Activated naive CD4-positive, alpha-beta T cell treated with anti-CD3 and anti-CD28 coated beads, Interleukin-2, amount 50 U/mL, for 24 hours (primary cell): ENCODE measurements at regions not wholly inside any gene's neighbourhood (a gene's known extent, or its start where the extent isn't known, plus 50 kb on each side); places are given as distances from the start of the nearest gene placed in this dataset.

Experiments
- H3K27ac Mint-ChIP-seq: one replicate; pipeline ENCODE4 v1.8.0; 2021; ENCODE audit warnings: mild to moderate bottlenecking, mixed read lengths
- H3K27me3 Mint-ChIP-seq: one replicate; pipeline ENCODE4 v1.8.0; 2021; ENCODE audit warnings: mixed read lengths
- H3K36me3 Mint-ChIP-seq: one replicate; pipeline ENCODE4 v1.8.0; 2021; ENCODE audit warnings: mixed read lengths
- H3K4me1 Mint-ChIP-seq: one replicate; pipeline ENCODE4 v1.8.0; 2021; ENCODE audit warnings: mixed read lengths
- H3K4me3 Mint-ChIP-seq: one replicate; pipeline ENCODE4 v1.8.0; 2021; ENCODE audit warnings: mild to moderate bottlenecking, mixed read lengths
- H3K9me3 Mint-ChIP-seq: one replicate; pipeline ENCODE4 v1.8.0; 2021; ENCODE audit warnings: mixed read lengths

DNA sequence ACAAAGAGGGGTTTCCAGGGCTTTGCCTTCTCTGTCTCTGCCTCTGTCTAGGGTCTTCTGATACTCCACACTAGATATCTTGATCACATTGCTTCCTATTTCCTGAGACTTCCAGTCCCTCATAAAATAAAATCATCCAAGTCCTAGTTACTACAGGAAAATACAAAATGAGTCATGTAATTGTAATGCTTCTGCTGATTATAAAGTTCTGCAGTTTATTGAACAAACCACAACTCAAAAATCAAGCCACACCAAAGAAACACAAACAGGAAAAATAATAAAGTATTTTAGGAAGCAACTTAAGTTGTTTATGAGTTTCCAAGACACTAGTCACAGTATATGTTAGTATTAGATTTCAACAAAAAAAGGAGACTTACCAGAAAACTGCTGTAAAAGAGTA is 695.1 kb upstream of the GALNTL6 start:
- H3K4me1 Mint-ChIP-seq = no peaks in the 10 kb centered on the region
- no peak overlapping the region for H3K4me3 Mint-ChIP-seq
- peaks cover 11% of the 10 kb centered on the region for H3K9me3 Mint-ChIP-seq
- no peak overlapping the region for H3K27ac Mint-ChIP-seq
- no peaks in the 10 kb centered on the region for H3K36me3 Mint-ChIP-seq
- no peaks in the 10 kb centered on the region for H3K27me3 Mint-ChIP-seq

DNA sequence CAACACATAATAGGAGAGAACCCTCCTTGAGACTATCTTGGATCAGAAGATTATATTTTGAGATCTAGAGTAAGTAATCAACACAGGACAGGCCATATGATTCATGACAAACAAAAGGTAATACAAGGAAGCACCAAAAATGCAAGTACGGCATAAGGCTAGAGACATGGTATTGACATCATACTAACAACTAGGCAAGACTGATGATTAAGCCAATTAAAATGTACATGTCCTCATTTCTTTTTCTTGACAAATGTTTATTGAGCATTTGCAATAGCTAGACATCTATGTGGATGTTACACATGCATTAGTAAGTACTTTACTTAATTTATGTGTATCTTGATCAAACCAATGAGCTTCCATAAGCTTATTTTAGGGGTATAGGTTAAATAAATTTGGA is 695.7 kb upstream of the GALNTL6 start:
- peaks cover 11% of the 10 kb centered on the region for H3K9me3 Mint-ChIP-seq
- no peaks in the 10 kb centered on the region for H3K4me1 Mint-ChIP-seq
- H3K4me3 Mint-ChIP-seq = no peak overlapping the region
- H3K27me3 Mint-ChIP-seq = no peaks in the 10 kb centered on the region
- H3K36me3 Mint-ChIP-seq = no peaks in the 10 kb centered on the region
- no peak overlapping the region for H3K27ac Mint-ChIP-seq

DNA sequence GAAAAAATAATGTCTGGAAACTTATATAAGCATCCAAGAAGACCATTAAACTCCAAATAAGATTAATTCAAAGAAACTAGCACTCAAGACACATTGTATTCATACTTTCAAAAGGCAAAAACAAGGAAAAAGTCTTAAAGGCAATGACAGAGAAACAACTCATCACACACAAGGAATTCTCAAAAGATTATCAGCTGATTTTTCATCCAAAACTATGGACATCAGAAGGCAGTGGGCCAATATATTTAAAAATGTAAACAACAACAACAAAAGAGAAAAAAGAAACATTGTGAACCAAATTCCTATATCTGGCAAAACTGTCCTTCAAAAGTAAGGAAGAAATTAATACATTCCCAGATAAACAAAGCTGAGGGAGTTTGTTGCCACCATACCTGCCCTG is 711.4 kb upstream of the GALNTL6 start:
- Mint-ChIP-seq H3K4me3 (no peak overlapping the region), H3K4me1 (no peaks in the 10 kb centered on the region), H3K27ac (no peak overlapping the region), H3K36me3 (no peaks in the 10 kb centered on the region), H3K27me3 (no peaks in the 10 kb centered on the region), H3K9me3 (peaks cover 3% of the 10 kb centered on the region)

DNA sequence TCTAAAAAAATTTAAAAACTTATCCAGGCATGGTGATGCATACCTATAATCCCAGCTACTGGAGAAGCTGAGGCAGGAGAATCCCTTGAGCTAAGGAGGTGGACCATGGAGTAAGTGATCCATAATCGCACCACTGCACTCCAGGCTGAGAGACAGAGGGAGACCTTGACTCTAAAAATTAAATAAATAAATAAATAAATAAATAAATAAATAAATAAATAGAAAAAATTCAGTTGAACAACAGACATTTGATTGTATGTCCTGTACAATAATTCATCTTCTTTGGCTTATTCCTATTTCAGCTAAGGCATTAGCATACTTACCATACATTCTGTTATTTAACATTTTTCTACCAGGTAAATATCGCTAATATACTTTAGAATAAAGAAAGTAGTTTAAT is 726.1 kb upstream of the GALNTL6 start:
- H3K4me3 Mint-ChIP-seq = no peak overlapping the region
- no peaks in the 10 kb centered on the region for H3K27me3 Mint-ChIP-seq
- no peaks in the 10 kb centered on the region for H3K36me3 Mint-ChIP-seq

DNA sequence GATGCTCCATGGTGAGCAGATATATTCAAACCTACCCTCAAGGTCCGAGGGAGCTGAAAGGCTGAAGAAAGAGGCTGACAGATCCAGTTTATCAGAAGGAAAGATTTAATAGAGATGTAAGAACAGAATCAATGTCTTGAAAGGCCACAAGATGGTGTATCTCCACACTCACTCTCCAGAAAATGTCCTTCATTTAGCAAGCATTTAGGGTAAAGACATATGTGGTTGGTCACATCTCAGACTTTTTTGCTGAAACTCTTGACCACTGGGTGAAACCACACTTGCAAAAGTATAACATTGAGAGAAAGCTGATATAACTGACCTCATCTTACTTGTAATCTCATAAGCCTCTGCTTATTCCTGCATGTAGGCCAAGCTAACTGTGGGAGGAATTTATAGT is 745.8 kb upstream of the GALNTL6 start:
- H3K9me3 Mint-ChIP-seq = peaks cover 17% of the 10 kb centered on the region
- no peak overlapping the region for H3K4me3 Mint-ChIP-seq
- no peaks in the 10 kb centered on the region for H3K36me3 Mint-ChIP-seq
- no peaks in the 10 kb centered on the region for H3K4me1 Mint-ChIP-seq
- H3K27me3 Mint-ChIP-seq = no peaks in the 10 kb centered on the region
- no peak overlapping the region for H3K27ac Mint-ChIP-seq

More for the DNA sequence above, 726.1 kb upstream of the GALNTL6 start:
- Mint-ChIP-seq H3K27ac (no peak overlapping the region), H3K9me3 (peaks cover 14% of the 10 kb centered on the region), H3K4me1 (no peaks in the 10 kb centered on the region)

DNA sequence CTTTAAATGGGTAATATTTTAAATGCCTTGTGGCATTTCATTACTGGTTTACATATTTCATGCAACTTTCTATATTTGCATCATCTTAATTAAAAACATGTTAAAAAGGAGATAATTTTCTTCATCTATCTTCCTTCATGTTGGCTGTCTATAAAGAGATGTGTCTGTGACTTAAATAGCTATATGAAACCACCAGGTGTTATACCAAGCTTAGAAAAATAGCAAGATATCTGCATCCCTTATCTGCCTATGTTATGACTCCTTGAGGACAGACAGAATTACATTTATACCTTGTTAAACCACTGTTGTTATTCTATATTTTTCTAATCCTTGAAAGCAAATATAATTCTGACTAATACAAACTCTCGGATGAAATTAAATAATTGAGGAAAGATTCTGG is 763.8 kb upstream of the GALNTL6 start:
- Mint-ChIP-seq H3K27me3 (no peaks in the 10 kb centered on the region), H3K9me3 (peaks cover 7% of the 10 kb centered on the region), H3K4me1 (no peaks in the 10 kb centered on the region), H3K4me3 (no peak overlapping the region), H3K36me3 (no peaks in the 10 kb centered on the region), H3K27ac (no peak overlapping the region)

DNA sequence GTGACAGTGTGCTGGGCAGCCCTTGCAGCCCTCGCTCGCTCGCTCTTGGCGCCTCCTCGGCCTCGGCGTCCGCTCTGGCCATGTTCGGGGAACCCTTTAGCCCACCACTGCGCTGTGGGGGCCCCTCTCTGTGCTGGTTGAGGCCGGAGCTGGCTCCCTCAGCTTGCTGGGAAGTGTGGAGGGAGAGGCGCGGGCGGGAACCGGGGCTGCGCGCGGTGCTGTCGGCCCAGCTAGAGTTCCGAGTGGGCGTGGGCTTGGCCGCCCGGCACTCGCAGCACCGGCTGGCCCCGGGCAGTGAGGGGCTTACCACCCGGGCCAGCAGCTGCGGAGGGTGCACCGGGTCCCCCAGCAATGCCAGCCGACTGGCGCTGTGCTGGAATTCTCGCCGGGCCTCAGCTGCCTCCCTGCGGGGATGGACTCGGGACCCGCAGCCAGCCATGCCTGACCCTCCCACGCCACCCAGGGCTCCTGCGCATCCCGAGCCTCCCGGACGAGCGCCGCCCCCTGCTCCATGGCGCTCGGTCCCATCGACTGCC is 770.1 kb upstream of the GALNTL6 start:
- H3K27me3 Mint-ChIP-seq = no peaks in the 10 kb centered on the region
- H3K36me3 Mint-ChIP-seq = no peaks in the 10 kb centered on the region
- H3K9me3 Mint-ChIP-seq = no peaks in the 10 kb centered on the region
- no peak overlapping the region for H3K4me3 Mint-ChIP-seq
- H3K27ac Mint-ChIP-seq = no peak overlapping the region
- no peaks in the 10 kb centered on the region for H3K4me1 Mint-ChIP-seq

DNA sequence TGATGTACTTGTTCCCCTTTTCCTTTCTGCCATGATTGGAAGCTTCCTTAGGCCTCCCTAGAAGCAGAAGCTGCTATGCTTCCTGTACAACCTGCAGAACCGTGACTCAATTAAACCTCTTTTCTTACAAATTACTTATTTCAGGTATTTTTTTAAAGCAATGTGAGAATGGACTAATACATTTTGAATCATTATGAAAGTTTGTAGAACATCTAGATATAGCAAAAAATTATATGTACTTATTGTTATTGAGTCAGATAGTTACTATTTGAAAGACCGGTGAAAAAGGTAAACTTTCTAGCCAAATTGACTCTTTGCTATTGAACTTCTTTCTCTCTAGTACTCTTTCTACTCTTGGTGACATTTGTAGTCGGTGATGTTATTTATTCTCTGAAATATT is 777.3 kb upstream of the GALNTL6 start:
- no peaks in the 10 kb centered on the region for H3K4me1 Mint-ChIP-seq
- no peaks in the 10 kb centered on the region for H3K9me3 Mint-ChIP-seq
- H3K27me3 Mint-ChIP-seq = no peaks in the 10 kb centered on the region
- H3K27ac Mint-ChIP-seq = no peak overlapping the region
- H3K4me3 Mint-ChIP-seq = no peak overlapping the region
- H3K36me3 Mint-ChIP-seq = no peaks in the 10 kb centered on the region

DNA sequence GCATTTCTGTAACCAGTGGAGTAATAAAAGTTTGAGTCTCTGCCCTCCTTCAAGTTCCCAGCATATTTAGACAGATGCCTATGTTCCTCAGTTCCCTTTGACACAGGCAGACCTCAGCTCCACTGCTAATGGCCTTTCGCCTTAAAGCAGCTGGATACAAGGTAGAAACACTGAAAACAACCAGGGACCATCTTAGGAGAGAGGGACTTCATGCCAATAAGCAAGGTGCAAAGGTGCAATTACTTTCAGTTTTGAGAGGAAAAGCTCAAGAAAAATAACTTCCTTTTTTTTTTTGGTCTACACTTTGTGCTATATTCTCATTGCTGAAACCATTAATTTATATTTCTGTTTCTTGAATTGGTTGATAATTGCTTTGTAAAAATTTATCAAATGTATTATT is 781.9 kb upstream of the GALNTL6 start:
- Mint-ChIP-seq H3K27me3 (no peaks in the 10 kb centered on the region), H3K4me3 (no peak overlapping the region), H3K9me3 (no peaks in the 10 kb centered on the region), H3K36me3 (no peaks in the 10 kb centered on the region), H3K27ac (no peak overlapping the region), H3K4me1 (no peaks in the 10 kb centered on the region)

DNA sequence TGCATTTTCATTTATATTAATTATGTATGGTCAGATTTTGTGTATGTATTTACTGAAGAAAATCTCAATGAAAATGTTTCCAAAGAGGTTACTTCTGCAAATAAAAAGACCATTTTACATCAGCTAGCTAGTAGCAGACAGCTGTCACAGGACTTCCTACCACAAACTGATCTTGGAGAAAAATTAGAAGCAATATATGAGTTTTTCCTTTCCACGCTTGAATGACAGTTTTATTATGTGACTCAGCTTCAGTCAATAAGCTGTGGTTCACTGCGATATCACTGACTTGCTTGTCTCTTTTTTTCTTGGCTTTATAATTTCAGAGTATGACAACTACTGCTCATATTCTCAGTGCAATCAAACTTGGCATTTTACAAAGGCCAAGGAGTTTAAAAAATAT is 787.4 kb upstream of the GALNTL6 start:
- Mint-ChIP-seq H3K4me1 (no peaks in the 10 kb centered on the region), H3K27me3 (no peaks in the 10 kb centered on the region), H3K9me3 (no peaks in the 10 kb centered on the region), H3K36me3 (no peaks in the 10 kb centered on the region), H3K4me3 (no peak overlapping the region), H3K27ac (no peak overlapping the region)

DNA sequence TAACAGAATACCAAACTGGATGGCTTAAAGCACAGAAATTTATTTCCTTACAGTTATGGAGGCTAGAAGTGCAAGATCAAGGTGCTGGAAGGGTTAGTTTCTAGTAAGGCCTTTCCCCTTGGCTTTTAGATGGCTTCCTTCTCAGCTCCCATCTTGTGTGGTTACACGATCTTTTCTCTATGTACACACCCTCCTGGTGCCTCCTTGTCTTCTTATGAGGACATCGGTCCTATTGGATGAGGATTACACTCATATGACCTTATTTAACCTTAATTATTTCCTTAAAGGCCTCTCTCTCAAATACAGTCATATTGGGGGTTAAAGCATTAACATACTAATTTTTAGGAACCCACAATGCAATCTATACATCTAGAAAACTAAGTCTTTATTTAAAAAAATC is 787.9 kb upstream of the GALNTL6 start:
- H3K27me3 Mint-ChIP-seq = no peaks in the 10 kb centered on the region
- H3K36me3 Mint-ChIP-seq = no peaks in the 10 kb centered on the region
- no peak overlapping the region for H3K27ac Mint-ChIP-seq
- no peaks in the 10 kb centered on the region for H3K4me1 Mint-ChIP-seq
- H3K4me3 Mint-ChIP-seq = no peak overlapping the region
- H3K9me3 Mint-ChIP-seq = no peaks in the 10 kb centered on the region

DNA sequence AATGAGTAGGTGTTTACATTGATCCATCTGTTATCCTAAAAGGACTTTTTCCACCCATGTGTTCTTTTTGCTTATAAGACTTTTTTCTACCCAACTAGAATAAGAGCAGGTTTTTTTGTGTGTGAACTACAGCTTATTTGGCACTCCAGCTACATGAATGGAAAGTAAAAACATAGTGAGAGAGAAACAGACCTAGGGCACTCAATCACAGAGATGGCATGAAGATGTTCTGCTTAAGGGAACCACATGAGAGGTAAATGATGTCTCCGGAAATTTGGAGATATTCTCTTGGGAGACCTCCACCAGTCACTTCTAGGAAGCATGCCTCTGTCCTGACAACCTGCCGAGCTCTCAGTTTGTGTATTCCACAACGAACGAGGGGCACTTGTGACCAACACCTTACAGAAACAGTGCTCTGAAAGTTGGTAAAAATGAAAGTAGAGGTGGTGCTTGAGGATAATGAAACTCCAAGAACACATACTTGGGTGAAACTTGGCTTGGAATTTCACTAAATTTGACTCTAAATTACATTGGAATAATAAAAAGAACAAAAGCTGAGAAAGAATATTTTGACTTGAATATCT is 788.4 kb upstream of the GALNTL6 start:
- Mint-ChIP-seq H3K4me1 (no peaks in the 10 kb centered on the region), H3K27ac (no peak overlapping the region), H3K27me3 (no peaks in the 10 kb centered on the region), H3K9me3 (no peaks in the 10 kb centered on the region), H3K36me3 (no peaks in the 10 kb centered on the region), H3K4me3 (no peak overlapping the region)

DNA sequence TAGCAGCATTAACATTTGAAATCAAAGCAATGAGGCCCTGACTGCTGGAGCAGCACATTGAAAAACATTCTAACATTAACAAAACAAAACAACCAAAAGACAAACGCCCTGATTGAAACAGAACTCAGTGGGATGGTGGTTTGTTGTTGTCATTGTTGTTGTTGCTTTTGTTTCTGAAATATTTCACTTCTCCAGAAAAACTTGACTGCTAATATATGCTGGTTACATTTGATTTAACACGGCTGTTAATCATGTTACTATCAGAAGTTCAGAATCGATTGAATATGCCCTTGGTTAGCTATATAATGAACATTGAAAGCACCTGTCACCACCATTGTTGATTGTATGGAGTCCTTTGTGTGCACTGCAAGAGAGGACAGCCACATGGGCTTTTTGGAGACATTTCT is 790.4 kb upstream of the GALNTL6 start:
- Mint-ChIP-seq H3K27ac (no peak overlapping the region), H3K4me1 (no peaks in the 10 kb centered on the region)

DNA sequence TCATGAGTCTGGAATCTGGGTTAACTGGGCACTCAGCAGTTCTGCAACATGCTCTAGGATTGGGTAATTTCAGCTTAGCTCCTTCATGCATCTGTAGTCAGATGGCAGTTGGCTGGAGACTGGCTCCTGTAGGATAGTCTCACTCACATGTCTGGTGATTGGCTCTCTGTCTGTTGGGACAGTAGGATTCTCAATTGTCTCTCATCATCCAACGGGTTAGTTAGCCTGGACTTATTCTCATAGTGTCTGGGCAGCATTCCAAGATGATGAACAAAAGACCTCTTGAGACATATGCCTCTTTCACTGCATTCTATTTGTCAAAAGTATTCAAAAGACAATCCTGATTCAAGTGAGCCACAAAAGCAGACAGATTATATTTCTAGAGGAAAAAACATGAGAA is 795.6 kb upstream of the GALNTL6 start:
- no peaks in the 10 kb centered on the region for H3K4me1 Mint-ChIP-seq
- H3K9me3 Mint-ChIP-seq = no peaks in the 10 kb centered on the region
- H3K4me3 Mint-ChIP-seq = no peak overlapping the region
- no peak overlapping the region for H3K27ac Mint-ChIP-seq
- no peaks in the 10 kb centered on the region for H3K36me3 Mint-ChIP-seq
- H3K27me3 Mint-ChIP-seq = no peaks in the 10 kb centered on the region

More for the DNA sequence above, 790.4 kb upstream of the GALNTL6 start:
- Mint-ChIP-seq H3K4me3 (no peak overlapping the region), H3K9me3 (no peaks in the 10 kb centered on the region), H3K27me3 (no peaks in the 10 kb centered on the region), H3K36me3 (no peaks in the 10 kb centered on the region)

DNA sequence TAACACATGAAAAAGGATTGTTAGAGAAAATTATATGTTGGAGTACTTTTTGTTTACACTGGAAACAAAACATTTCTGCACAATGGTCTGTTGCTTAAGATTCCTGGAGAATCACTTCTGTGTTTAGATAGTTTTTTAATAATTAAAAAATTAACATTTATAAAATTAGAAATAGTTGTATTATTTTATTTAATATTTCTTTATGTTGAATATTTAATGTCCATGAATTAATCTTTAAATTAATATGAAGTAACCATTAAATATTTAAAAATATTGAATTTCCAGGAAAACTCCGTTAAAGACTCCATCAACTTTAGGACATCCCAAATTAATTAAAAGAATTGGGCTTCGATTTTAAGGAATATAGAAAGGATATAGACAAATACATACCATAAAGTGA is 797.1 kb upstream of the GALNTL6 start:
- peaks cover 2% of the 10 kb centered on the region for H3K9me3 Mint-ChIP-seq

DNA sequence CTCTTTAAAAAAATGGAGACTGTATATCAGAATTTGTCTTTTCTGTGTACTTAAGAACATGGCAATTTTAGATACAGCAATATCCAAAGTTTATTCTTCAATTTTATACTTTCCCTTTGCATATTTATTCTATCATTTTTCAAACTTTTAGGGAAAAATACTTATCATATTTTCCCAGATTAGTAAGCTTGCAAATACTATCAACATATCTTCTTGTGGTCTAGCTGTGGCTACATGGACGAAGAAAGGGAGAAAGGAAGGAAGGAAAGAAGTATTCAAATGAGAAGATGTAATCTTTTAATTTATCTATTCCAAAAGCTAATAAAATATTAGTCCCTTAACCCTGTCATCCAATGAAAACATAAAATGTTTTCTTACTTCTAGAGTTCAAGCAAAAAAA is 797.8 kb upstream of the GALNTL6 start:
- no peak overlapping the region for H3K4me3 Mint-ChIP-seq
- H3K4me1 Mint-ChIP-seq = no peaks in the 10 kb centered on the region
- H3K9me3 Mint-ChIP-seq = peaks cover 5% of the 10 kb centered on the region
- no peaks in the 10 kb centered on the region for H3K27me3 Mint-ChIP-seq
- H3K27ac Mint-ChIP-seq = no peak overlapping the region
- H3K36me3 Mint-ChIP-seq = no peaks in the 10 kb centered on the region

More for the DNA sequence above, 797.1 kb upstream of the GALNTL6 start:
- H3K27me3 Mint-ChIP-seq = no peaks in the 10 kb centered on the region
- no peak overlapping the region for H3K27ac Mint-ChIP-seq
- no peaks in the 10 kb centered on the region for H3K4me1 Mint-ChIP-seq
- H3K36me3 Mint-ChIP-seq = no peaks in the 10 kb centered on the region
- no peak overlapping the region for H3K4me3 Mint-ChIP-seq
